K562 (cell line): ENCODE measurements at regions not wholly inside any gene's neighbourhood (a gene's known extent, or its start where the extent isn't known, plus 50 kb on each side); places are given as distances from the start of the nearest gene placed in this dataset.
A peak's percentile ranks its signal among the peaks of the same experiment; 100 is the strongest.

Experiments
- ARID2 ChIP-seq: fragments of 450-650 bp; IDR thresholded peaks from 2 replicates; pipeline ENCODE4 v1.6.1; 2017; ENCODE audit warnings: antibody characterized with exemption, mild to moderate bottlenecking
- CREM ChIP-seq: IDR thresholded peaks from 2 replicates; pipeline ENCODE4 v1.6.1; 2014; ENCODE audit warnings: antibody characterized with exemption, low read depth
- GABPA ChIP-seq: fragments of 200-800 bp; sonication (Bioruptor generic); conservative IDR thresholded peaks from 2 replicates; pipeline ENCODE4 v1.6.1; 2016; ENCODE audit warnings: low read depth, missing genetic modification characterization, missing compliant biosample characterization
- HMGN3 ChIP-seq: IDR thresholded peaks from 2 replicates; pipeline ENCODE4 v1.6.1; 2011; ENCODE audit warnings: borderline replicate concordance, low read depth, mild to moderate bottlenecking, mixed read lengths, low read length; ENCODE audit not compliant: insufficient read length; ENCODE audit errors: extremely low read depth
- HNRNPH1 ChIP-seq: fragments of 200-400 bp; formaldehyde crosslinking; optimal IDR thresholded peaks from 2 replicates; pipeline ENCODE3; 2017; ENCODE audit warnings: low read depth, mild to moderate bottlenecking, low read length, moderate library complexity
- HNRNPL ChIP-seq: fragments of 200-400 bp; formaldehyde crosslinking; IDR thresholded peaks from 2 replicates; pipeline ENCODE4 v1.6.1; 2017; ENCODE audit warnings: low read depth, mild to moderate bottlenecking, low read length
- HOXB6 ChIP-seq: fragments of 250-450 bp; sonication (Bioruptor Pico); IDR thresholded peaks from 2 replicates; pipeline ENCODE4 v1.5.1; 2022; ENCODE audit warnings: mild to moderate bottlenecking, borderline replicate concordance
- KDM1A ChIP-seq, 2 experiments: fragments of 450-650 bp; IDR thresholded peaks; 2 replicates each; pipeline ENCODE4 v1.6.1; 2016; ENCODE audit warnings: mild to moderate bottlenecking in 2 of 2
- PTBP1 ChIP-seq: fragments of 200-400 bp; formaldehyde crosslinking; IDR thresholded peaks from 2 replicates; pipeline ENCODE4 v1.6.1; 2017; ENCODE audit warnings: low read depth, low read length
- SIN3B ChIP-seq: fragments of 450-650 bp; IDR thresholded peaks from 2 replicates; pipeline ENCODE4 v1.6.1; 2017; ENCODE audit warnings: low read depth, mild to moderate bottlenecking, moderate library complexity
- SREBF2 ChIP-seq: sonication (generic); formaldehyde crosslinking; IDR thresholded peaks from 2 replicates; pipeline ENCODE4 v1.4.0; 2020; ENCODE audit warnings: mild to moderate bottlenecking, missing genetic modification reagents
- ZBTB7A ChIP-seq: IDR thresholded peaks from 2 replicates; pipeline ENCODE4 v1.6.1; 2011; ENCODE audit warnings: low read depth, mild to moderate bottlenecking, low read length, moderate library complexity, borderline replicate concordance; ENCODE audit not compliant: control insufficient read depth
- ZNF354B ChIP-seq: fragments of 250-450 bp; sonication (Bioruptor Pico); IDR thresholded peaks from 2 replicates; pipeline ENCODE4 v1.4.0; 2020
- ZNF41 ChIP-seq: fragments of 250-450 bp; sonication (Bioruptor Pico); conservative IDR thresholded peaks from 2 replicates; pipeline ENCODE4 v1.4.0; 2020; ENCODE audit warnings: mild to moderate bottlenecking
- ZNF717 ChIP-seq: fragments of 250-450 bp; sonication (Bioruptor Pico); IDR thresholded peaks from 2 replicates; pipeline ENCODE4 v1.5.0; 2021
- ZNF766 ChIP-seq: fragments of 200-800 bp; sonication (Bioruptor generic); conservative IDR thresholded peaks from 2 replicates; pipeline ENCODE4 v1.6.1; 2016; ENCODE audit warnings: missing genetic modification characterization, missing compliant biosample characterization
- TF ChIP-seq, protein P1 (sequence below): fragments of 450-650 bp; IDR thresholded peaks from 2 replicates; pipeline ENCODE4 v1.6.1; 2016
- TF ChIP-seq, protein P2 (sequence below): sonication (generic); formaldehyde crosslinking; IDR thresholded peaks from 2 replicates; pipeline ENCODE4 v1.8.0; 2022; ENCODE audit warnings: mild to moderate bottlenecking, missing genetic modification reagents, borderline replicate concordance
- TF ChIP-seq, protein P3 (sequence below): sonication (generic); formaldehyde crosslinking; IDR thresholded peaks from 2 replicates; pipeline ENCODE4 v1.8.0; 2022; ENCODE audit warnings: mild to moderate bottlenecking, missing genetic modification reagents
- TF ChIP-seq, protein P4 (sequence below): fragments of 450-650 bp; formaldehyde crosslinking; IDR thresholded peaks from 2 replicates; pipeline ENCODE4 v1.4.0; 2020; ENCODE audit warnings: mild to moderate bottlenecking, moderate library complexity
- TF ChIP-seq, protein P5 (sequence below): fragments of 450-650 bp; formaldehyde crosslinking; IDR thresholded peaks from 2 replicates; pipeline ENCODE4 v1.4.0; 2020; ENCODE audit warnings: mild to moderate bottlenecking, moderate library complexity

DNA sequence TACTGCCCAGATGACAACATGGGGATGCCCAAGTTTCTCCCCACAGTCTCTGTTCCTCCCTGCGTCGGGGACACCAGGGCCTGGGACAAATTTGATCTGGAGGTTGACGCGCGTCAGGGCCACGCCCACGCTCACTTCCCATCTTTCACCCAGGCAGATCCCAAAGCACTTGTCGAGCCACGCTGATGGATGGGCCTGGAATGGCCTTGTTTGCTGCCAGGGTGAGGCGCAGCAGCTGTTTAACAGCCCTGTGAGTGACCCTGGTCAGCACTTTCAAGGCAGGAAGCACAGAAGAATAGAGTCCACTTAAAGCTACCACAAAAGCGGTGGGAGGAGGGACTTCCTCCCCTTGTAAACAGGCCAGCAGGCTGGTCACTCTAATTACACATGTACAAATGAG, 324.7 kb upstream of the JARID2 start (continued):
- TF ChIP-seq, protein P1, sequence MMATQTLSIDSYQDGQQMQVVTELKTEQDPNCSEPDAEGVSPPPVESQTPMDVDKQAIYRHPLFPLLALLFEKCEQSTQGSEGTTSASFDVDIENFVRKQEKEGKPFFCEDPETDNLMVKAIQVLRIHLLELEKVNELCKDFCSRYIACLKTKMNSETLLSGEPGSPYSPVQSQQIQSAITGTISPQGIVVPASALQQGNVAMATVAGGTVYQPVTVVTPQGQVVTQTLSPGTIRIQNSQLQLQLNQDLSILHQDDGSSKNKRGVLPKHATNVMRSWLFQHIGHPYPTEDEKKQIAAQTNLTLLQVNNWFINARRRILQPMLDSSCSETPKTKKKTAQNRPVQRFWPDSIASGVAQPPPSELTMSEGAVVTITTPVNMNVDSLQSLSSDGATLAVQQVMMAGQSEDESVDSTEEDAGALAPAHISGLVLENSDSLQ: peak; percentile 68
- TF ChIP-seq KDM1A (IDR thresholded peaks at IDR 0.05) (no peak), ARID2 (no peak), HNRNPH1 (no peak), GABPA (tag) (peak; percentile 61), SIN3B (no peak), CREM (0 out of 2 replicates have a peak, but pooled peaks have one; percentile 24), HOXB6 (CRISPR knock-in tag) (no peak), HNRNPL (no peak), HMGN3 (no peak), ZBTB7A (no peak), ZNF354B (CRISPR knock-in tag) (no peak), ZNF41 (no peak), ZNF717 (CRISPR knock-in tag) (no peak), SREBF2 (no peak), ZNF766 (CRISPR knock-in tag) (no peak), PTBP1 (no peak)
- TF ChIP-seq, protein P2, sequence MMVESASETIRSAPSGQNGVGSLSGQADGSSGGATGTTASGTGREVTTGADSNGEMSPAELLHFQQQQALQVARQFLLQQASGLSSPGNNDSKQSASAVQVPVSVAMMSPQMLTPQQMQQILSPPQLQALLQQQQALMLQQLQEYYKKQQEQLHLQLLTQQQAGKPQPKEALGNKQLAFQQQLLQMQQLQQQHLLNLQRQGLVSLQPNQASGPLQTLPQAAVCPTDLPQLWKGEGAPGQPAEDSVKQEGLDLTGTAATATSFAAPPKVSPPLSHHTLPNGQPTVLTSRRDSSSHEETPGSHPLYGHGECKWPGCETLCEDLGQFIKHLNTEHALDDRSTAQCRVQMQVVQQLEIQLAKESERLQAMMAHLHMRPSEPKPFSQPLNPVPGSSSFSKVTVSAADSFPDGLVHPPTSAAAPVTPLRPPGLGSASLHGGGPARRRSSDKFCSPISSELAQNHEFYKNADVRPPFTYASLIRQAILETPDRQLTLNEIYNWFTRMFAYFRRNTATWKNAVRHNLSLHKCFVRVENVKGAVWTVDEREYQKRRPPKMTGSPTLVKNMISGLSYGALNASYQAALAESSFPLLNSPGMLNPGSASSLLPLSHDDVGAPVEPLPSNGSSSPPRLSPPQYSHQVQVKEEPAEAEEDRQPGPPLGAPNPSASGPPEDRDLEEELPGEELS: no peak
- TF ChIP-seq, protein P3, sequence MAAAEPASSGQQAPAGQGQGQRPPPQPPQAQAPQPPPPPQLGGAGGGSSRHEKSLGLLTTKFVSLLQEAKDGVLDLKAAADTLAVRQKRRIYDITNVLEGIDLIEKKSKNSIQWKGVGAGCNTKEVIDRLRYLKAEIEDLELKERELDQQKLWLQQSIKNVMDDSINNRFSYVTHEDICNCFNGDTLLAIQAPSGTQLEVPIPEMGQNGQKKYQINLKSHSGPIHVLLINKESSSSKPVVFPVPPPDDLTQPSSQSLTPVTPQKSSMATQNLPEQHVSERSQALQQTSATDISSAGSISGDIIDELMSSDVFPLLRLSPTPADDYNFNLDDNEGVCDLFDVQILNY (CRISPR knock-in tag): no peak
- TF ChIP-seq, protein P4, sequence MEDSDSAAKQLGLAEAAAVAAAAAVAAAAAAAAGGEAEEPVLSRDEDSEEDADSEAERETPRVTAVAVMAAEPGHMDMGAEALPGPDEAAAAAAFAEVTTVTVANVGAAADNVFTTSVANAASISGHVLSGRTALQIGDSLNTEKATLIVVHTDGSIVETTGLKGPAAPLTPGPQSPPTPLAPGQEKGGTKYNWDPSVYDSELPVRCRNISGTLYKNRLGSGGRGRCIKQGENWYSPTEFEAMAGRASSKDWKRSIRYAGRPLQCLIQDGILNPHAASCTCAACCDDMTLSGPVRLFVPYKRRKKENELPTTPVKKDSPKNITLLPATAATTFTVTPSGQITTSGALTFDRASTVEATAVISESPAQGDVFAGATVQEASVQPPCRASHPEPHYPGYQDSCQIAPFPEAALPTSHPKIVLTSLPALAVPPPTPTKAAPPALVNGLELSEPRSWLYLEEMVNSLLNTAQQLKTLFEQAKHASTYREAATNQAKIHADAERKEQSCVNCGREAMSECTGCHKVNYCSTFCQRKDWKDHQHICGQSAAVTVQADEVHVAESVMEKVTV: 0 out of 2 replicates have a peak, but pooled peaks have one; percentile 6
- TF ChIP-seq, protein P5, sequence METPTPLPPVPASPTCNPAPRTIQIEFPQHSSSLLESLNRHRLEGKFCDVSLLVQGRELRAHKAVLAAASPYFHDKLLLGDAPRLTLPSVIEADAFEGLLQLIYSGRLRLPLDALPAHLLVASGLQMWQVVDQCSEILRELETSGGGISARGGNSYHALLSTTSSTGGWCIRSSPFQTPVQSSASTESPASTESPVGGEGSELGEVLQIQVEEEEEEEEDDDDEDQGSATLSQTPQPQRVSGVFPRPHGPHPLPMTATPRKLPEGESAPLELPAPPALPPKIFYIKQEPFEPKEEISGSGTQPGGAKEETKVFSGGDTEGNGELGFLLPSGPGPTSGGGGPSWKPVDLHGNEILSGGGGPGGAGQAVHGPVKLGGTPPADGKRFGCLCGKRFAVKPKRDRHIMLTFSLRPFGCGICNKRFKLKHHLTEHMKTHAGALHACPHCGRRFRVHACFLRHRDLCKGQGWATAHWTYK (CRISPR knock-in tag): peak; percentile 79
